Heart left ventricle (tissue), 16 donors: ENCODE measurements at regions not wholly inside any gene's neighbourhood (a gene's known extent, or its start where the extent isn't known, plus 50 kb on each side); places are given as distances from the start of the nearest gene placed in this dataset.

ENCODE experiments used
- ATAC-seq, 4 donors: fragments of 200-7000 bp; cut with Tn5 transposase; one replicate each; pipeline ENCODE4 v1.9.1; 2020 to 2022; ENCODE audit warnings: moderate library complexity in 4 of 4, mild to moderate bottlenecking in 3 of 4, moderate number of reproducible peaks in 1 of 4
- DNase-seq, 5 donors: peaks; one replicate each; pipeline ENCODE4 v3.0.0-alpha.2; 2020
- H3K27ac ChIP-seq, 12 donors: fragments of 200-600 bp; sonication (generic) in 4 of 12; one replicate each; pipeline versions ENCODE4 v1.5.0 to v1.8.0; 2016 to 2022; ENCODE audit warnings: mild to moderate bottlenecking in 2 of 12
- H3K27me3 ChIP-seq, 9 donors: fragments of 200-600 bp; sonication (generic) in 2 of 9; one replicate each; pipeline versions ENCODE4 v1.5.1 to v1.8.0; 2016 to 2022; ENCODE audit warnings: mild to moderate bottlenecking in 3 of 9
- H3K36me3 ChIP-seq, 9 donors: fragments of 200-600 bp; sonication (generic) in 2 of 9; one replicate each; pipeline versions ENCODE4 v1.5.0 to v1.8.0; 2018 to 2022; ENCODE audit warnings: mild to moderate bottlenecking in 2 of 9
- H3K4me1 ChIP-seq, 12 donors: fragments of 200-600 bp; sonication (generic) in 4 of 12; one replicate each; pipeline versions ENCODE4 v1.5.0 to v1.8.0; 2016 to 2022; ENCODE audit warnings: mild to moderate bottlenecking in 3 of 12
- H3K4me3 ChIP-seq, 12 donors: fragments of 200-600 bp; sonication (generic) in 4 of 12; one replicate each; pipeline versions ENCODE4 v1.5.0 to v1.8.0; 2017 to 2022; ENCODE audit warnings: mild to moderate bottlenecking in 9 of 12, moderate library complexity in 4 of 12
- H3K9me3 ChIP-seq, 12 donors: fragments of 200-600 bp; sonication (generic) in 4 of 12; one replicate each; pipeline versions ENCODE4 v1.5.0 to v1.8.0; 2016 to 2022; ENCODE audit warnings: mild to moderate bottlenecking in 1 of 12
- CTCF ChIP-seq, 12 donors: fragments of 200-600 bp; sonication (generic) in 4 of 12; IDR thresholded peaks; one replicate each; pipeline versions ENCODE4 v1.5.0 to v1.8.0; 2018 to 2022; ENCODE audit warnings: antibody characterized with exemption in 12 of 12, mild to moderate bottlenecking in 5 of 12
- POLR2A ChIP-seq, 2 donors: fragments of 450-650 bp; IDR thresholded peaks; one replicate each; pipeline ENCODE4 v1.6.1; 2017; ENCODE audit warnings: antibody characterized with exemption in 2 of 2, mild to moderate bottlenecking in 2 of 2, moderate library complexity in 2 of 2
- WGBS, 4 donors: extraction: QIAGEN DNeasy Blood & Tissue Kit in 2 of 4; methylation state at CpG; one replicate each; pipeline versions ENCODE4 v1.1.5 to v1.1.7; 2013 to 2018; 5-methylcytosine and 5-hydroxymethylcytosine counted together
- intact Hi-C, 10 donors: fragments of 100-400 bp; cut with DNase I; formaldehyde crosslinking; loops; one replicate each; pipeline versions ENCODE4 v1.11.1 to v1.14.2; 2022
- donor health status: ischemic (EF 13 %, LVEDD 7.1; RV severe dilation, severe dysfunction).
- donor health status: healthy with polysubstance abuse.
- donor health status: DM: no; HTN: yes; CAD: no.
- donor health status: DM: no; HTN: no; CAD: no.
- donor health status: ischemic (EF 25% LVEDD 6.9; RV normal size, moderate dysfunction).
- donor health status: ischemic (EF 25% LVEDD 5.7; RV mildly dilated, moderate dysfunction).
- donor health status: healthy.
- donor health status: DM: yes; HTN: yes; CAD: no.
- donor health status: ischemic (EF 35%, LVEDD 5.7; RV mildly dilated, moderate dysfunction).
- donor health status: nonischemic (EF 11% LVEDD 7.7; RV severe dilation, severe dysfunction).
- donor health status: DM: yes; HTN: yes; CAD: no.
- donor health status: PGD.
- donor health status: ischemic (EF 29% LVEDD 5.4; RV normal size, mild dysfunction).
- donor health status: nonischemic (EF 23%, LVEDD 6.1; RV moderate dilation, normal function).

- H3K27me3 ChIP-seq: peaks cover 0 to 5% (median 0%) of the 10 kb centered on the region in 9 donors
- no peak overlapping the region for H3K27ac ChIP-seq
- TF ChIP-seq POLR2A (IDR thresholded peaks at IDR 0.05): no peak
- no peak for TF ChIP-seq CTCF (IDR thresholded peaks at IDR 0.05)
- H3K4me3 ChIP-seq: no peak overlapping the region
- 67 to 76% (median 70%) methylated on average over 2 of the region's 2 CpGs for WGBS, 4 donors
- H3K36me3 ChIP-seq: no peaks in the 10 kb centered on the region
- H3K9me3 ChIP-seq: no peaks in the 10 kb centered on the region
- DNase-seq: no peak
- no peaks in the 10 kb centered on the region for H3K4me1 ChIP-seq
- no peak for ATAC-seq
- intact Hi-C loops: no loop called here
Observed at GRCh38 chr3:10678796-10679376, 137.1 kb upstream of the SLC6A11 start.

GRCh38 chr3:10680796-10681195, 135.2 kb upstream of the SLC6A11 start:
- ATAC-seq: no peak
- Histone ChIP-seq H3K4me3 (no peak overlapping the region), H3K9me3 (no peaks in the 10 kb centered on the region), H3K36me3 (no peaks in the 10 kb centered on the region), H3K27me3 (peaks cover 0 to 6% (median 0%) of the 10 kb centered on the region in 9 donors), H3K4me1 (no peaks in the 10 kb centered on the region), H3K27ac (no peak overlapping the region)
- WGBS, 4 donors: 86 to 95% (median 87%) methylated on average over 5 to 7 of the region's 7 CpGs
- TF ChIP-seq POLR2A (IDR thresholded peaks at IDR 0.05) (no peak), CTCF (IDR thresholded peaks at IDR 0.05) (no peak)
- intact Hi-C loops: no loop called here
- no peak for DNase-seq

GRCh38 chr3:10682692-10683091, 133.3 kb upstream of the SLC6A11 start:
- H3K9me3 ChIP-seq: no peaks in the 10 kb centered on the region
- 56 to 73% (median 70%) methylated on average over 3 to 4 of the region's 4 CpGs for WGBS, 4 donors
- no peak for TF ChIP-seq CTCF (IDR thresholded peaks at IDR 0.05)
- TF ChIP-seq POLR2A (IDR thresholded peaks at IDR 0.05): no peak
- H3K4me3 ChIP-seq: no peak overlapping the region
- H3K4me1 ChIP-seq: no peaks in the 10 kb centered on the region
- no peaks in the 10 kb centered on the region for H3K36me3 ChIP-seq
- ATAC-seq (no peak), DNase-seq (no peak)
- H3K27ac ChIP-seq: no peak overlapping the region
- H3K27me3 ChIP-seq: peaks cover 0 to 6% (median 0%) of the 10 kb centered on the region in 9 donors
- intact Hi-C loops: no loop called here

- Histone ChIP-seq H3K9me3 (no peaks in the 10 kb centered on the region), H3K4me1 (no peaks in the 10 kb centered on the region), H3K36me3 (no peaks in the 10 kb centered on the region), H3K27ac (no peak overlapping the region), H3K4me3 (no peak overlapping the region), H3K27me3 (peaks cover 0 to 6% (median 0%) of the 10 kb centered on the region in 9 donors)
- WGBS, 4 donors: 0 to 50% (median 19%) methylated on average over 1 of the region's 1 CpG
- no peak for DNase-seq
- intact Hi-C loops: no loop called here
- ATAC-seq: no peak
- TF ChIP-seq CTCF (IDR thresholded peaks at IDR 0.05) (no peak), POLR2A (IDR thresholded peaks at IDR 0.05) (no peak)
Observed at GRCh38 chr3:10683106-10683505, 132.9 kb upstream of the SLC6A11 start.
